GM10248 (cell line): ENCODE measurements at regions not wholly inside any gene's neighbourhood (a gene's known extent, or its start where the extent isn't known, plus 50 kb on each side); places are given as distances from the start of the nearest gene placed in this dataset.

Source experiments
- CTCF ChIA-PET: fragments of 300-600 bp; sonication (Branson Sonifier 250); formaldehyde crosslinking; extraction: SDS; loops from one replicate; lab custom pipeline; 2021; ENCODE audit warnings: antibody characterized with exemption; lab: Yijun Ruan, JAX
- POLR2A ChIA-PET: fragments of 350-650 bp; sonication (Branson Sonifier 250); formaldehyde crosslinking; extraction: SDS; loops from one replicate; lab custom pipeline; 2020; ENCODE audit warnings: antibody characterized with exemption; lab: Yijun Ruan, JAX
- DNase-seq: peaks from one replicate; pipeline ENCODE4 v3.0.0; 2012; ENCODE audit errors: extremely low spot score
- TF ChIP-seq, protein P1 (sequence below): IDR thresholded peaks from 2 replicates; pipeline ENCODE4 v1.5.1; 2012; ENCODE audit warnings: mild to moderate bottlenecking, low read depth; ENCODE audit errors: extremely low read depth, missing control alignments, control extremely low read depth

GRCh38 chr12:115443351-115443938 is 759.5 kb upstream of the TBX3 start:
- DNase-seq, result no peak
- ChIA-PET CTCF (no interaction called here), POLR2A (no interaction called here)
- TF ChIP-seq, protein P1, sequence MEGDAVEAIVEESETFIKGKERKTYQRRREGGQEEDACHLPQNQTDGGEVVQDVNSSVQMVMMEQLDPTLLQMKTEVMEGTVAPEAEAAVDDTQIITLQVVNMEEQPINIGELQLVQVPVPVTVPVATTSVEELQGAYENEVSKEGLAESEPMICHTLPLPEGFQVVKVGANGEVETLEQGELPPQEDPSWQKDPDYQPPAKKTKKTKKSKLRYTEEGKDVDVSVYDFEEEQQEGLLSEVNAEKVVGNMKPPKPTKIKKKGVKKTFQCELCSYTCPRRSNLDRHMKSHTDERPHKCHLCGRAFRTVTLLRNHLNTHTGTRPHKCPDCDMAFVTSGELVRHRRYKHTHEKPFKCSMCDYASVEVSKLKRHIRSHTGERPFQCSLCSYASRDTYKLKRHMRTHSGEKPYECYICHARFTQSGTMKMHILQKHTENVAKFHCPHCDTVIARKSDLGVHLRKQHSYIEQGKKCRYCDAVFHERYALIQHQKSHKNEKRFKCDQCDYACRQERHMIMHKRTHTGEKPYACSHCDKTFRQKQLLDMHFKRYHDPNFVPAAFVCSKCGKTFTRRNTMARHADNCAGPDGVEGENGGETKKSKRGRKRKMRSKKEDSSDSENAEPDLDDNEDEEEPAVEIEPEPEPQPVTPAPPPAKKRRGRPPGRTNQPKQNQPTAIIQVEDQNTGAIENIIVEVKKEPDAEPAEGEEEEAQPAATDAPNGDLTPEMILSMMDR, result no peak

- POLR2A ChIA-PET, result no interaction called here
- CTCF ChIA-PET, result interaction anchor here (1.4 kb wide), 1 partner anchor 9 kb away, joined by 4 read pairs; no protein-coding TSS in a partner anchor
- TF ChIP-seq, protein P1, result no peak
- no peak for DNase-seq
Observed at GRCh38 chr12:115440438-115440837, 756.5 kb upstream of the TBX3 start.

DNA sequence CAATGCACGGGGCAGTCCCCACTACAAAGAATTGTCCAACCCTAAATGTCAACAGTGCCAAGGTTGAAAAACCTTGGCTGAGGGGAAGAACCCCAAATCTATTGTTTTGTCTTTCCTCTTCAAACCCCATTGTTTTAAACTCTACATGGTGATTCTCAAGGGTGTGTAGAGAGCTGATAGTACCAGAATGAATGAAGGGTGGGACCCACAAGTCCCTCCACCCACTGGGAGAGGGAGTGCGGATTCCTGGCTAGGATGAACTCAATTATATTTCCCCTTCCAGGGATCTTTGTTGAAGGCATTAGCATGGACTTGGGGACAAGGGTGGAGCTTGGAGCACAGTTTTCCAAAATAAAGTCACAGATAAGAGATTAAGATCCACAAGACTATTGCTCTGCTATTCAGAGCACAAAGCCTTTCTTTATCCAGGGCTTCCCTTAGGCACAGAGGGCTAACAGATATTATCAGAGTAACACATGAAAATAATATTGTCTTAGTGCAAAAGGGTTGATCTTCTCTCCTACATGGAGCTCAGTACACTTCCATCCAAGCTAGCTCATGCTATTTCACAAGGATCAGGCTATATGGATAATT is 755.1 kb upstream of the TBX3 start:
- POLR2A ChIA-PET, result no interaction called here
- no peak for DNase-seq
- CTCF ChIA-PET, result interaction anchor here (1.4 kb wide), 1 partner anchor 10 kb away, joined by 4 read pairs; no protein-coding TSS in a partner anchor
- TF ChIP-seq, protein P1, result no peak

GRCh38 chr12:115438314-115438713 is 754.3 kb upstream of the TBX3 start:
- POLR2A ChIA-PET, result no interaction called here
- TF ChIP-seq, protein P1, result no peak
- no peak for DNase-seq
- CTCF ChIA-PET, result no interaction called here

DNA sequence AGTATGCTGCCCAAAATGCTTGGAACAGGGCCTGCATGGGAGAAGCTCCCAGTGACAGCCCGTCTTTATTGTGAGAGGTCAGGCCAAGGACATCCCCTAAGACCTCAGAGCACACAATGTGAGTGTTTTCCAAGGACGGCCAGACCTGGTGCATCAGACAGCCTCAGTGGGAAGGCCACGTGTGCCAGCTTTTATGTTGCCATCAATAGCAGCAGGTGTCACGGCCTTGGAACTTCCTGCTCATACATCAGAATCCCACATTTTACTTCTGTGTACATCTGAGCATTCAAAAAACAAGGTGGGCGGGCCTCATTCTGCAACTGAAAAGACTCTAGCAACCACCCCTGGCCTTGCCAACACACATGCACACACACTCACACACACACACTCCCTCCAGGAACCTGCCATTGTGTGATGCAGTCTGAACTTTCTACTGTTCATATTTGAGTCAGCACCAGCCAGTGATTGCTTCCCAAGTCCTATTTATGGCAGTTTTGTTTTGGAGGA is 753.1 kb upstream of the TBX3 start:
- CTCF ChIA-PET, result no interaction called here
- DNase-seq, result no peak
- TF ChIP-seq, protein P1, result no peak
- POLR2A ChIA-PET, result no interaction called here

GRCh38 chr12:115433014-115433634 is 749.1 kb upstream of the TBX3 start:
- no peak for DNase-seq
- CTCF ChIA-PET, result interaction anchor here (1.5 kb wide), 1 partner anchor 23 kb away, joined by 4 read pairs; no protein-coding TSS in a partner anchor
- POLR2A ChIA-PET, result no interaction called here
- TF ChIP-seq, protein P1, result no peak
